K562 (cell line): ENCODE measurements at regions not wholly inside any gene's neighbourhood (a gene's known extent, or its start where the extent isn't known, plus 50 kb on each side); places are given as distances from the start of the nearest gene placed in this dataset.

ENCODE experiments used
- FOXP1 ChIP-seq: sonication (generic); formaldehyde crosslinking; IDR thresholded peaks from 2 replicates; pipeline ENCODE4 v1.8.0; 2022; ENCODE audit warnings: mild to moderate bottlenecking, missing genetic modification reagents
- GATAD2A ChIP-seq: fragments of 450-650 bp; IDR thresholded peaks from 2 replicates; pipeline ENCODE4 v1.6.1; 2017
- KDM2B ChIP-seq: fragments of 250-450 bp; sonication (Bioruptor Pico); IDR thresholded peaks from 2 replicates; pipeline ENCODE4 v1.8.0; 2021; ENCODE audit warnings: mild to moderate bottlenecking, moderate library complexity
- L3MBTL2 ChIP-seq: fragments of 450-650 bp; IDR thresholded peaks from 2 replicates; pipeline ENCODE4 v1.6.1; 2016; ENCODE audit warnings: mild to moderate bottlenecking, moderate library complexity
- MAZ ChIP-seq, 2 experiments: fragments of 450-650 bp in 1 of 2; sonication (generic) in 1 of 2; formaldehyde crosslinking; IDR thresholded peaks in 1 of 2; conservative IDR thresholded peaks in 1 of 2; 2 replicates each; pipeline versions ENCODE4 v1.4.0 to v1.5.0; 2020; ENCODE audit warnings: mild to moderate bottlenecking in 1 of 2, missing genetic modification reagents in 1 of 2
- NCOA4 ChIP-seq: fragments of 450-650 bp; IDR thresholded peaks from 2 replicates; pipeline ENCODE4 v1.6.1; 2018; ENCODE audit warnings: mild to moderate bottlenecking; ENCODE audit not compliant: partially characterized antibody
- NFXL1 ChIP-seq: fragments of 450-650 bp; formaldehyde crosslinking; IDR thresholded peaks from 2 replicates; pipeline ENCODE4 v1.4.0; 2021; ENCODE audit warnings: mild to moderate bottlenecking
- NRF1 ChIP-seq, 2 experiments: fragments of 450-650 bp; IDR thresholded peaks in 1 of 2; conservative IDR thresholded peaks in 1 of 2; 2 replicates each; pipeline ENCODE4 v1.6.1; 2014; ENCODE audit warnings: mild to moderate bottlenecking in 2 of 2
- SMARCB1 ChIP-seq: IDR thresholded peaks from 2 replicates; pipeline ENCODE4 v1.6.1; 2011; ENCODE audit warnings: improper control_type of control experiment, low read depth; ENCODE audit not compliant: insufficient read length
- TF ChIP-seq, protein P1 (sequence below): sonication (generic); formaldehyde crosslinking; IDR thresholded peaks from 2 replicates; pipeline ENCODE4 v1.5.0; 2020; ENCODE audit warnings: missing genetic modification reagents
- TF ChIP-seq, protein P2 (sequence below): fragments of 450-650 bp; formaldehyde crosslinking; IDR thresholded peaks from 2 replicates; pipeline ENCODE4 v1.4.0; 2022; ENCODE audit warnings: missing genetic modification characterization
- TF ChIP-seq, protein P3 (sequence below), 3 experiments: IDR thresholded peaks in 2 of 3; conservative IDR thresholded peaks in 1 of 3; 2 replicates each; pipeline ENCODE4 v1.5.1; 2011 to 2012; ENCODE audit warnings: low read length in 3 of 3, mild to moderate bottlenecking in 3 of 3, control low read depth in 2 of 3, improper control_type of control experiment in 1 of 3, inconsistent platforms in 1 of 3, low read depth in 1 of 3, mixed read lengths in 1 of 3, moderate library complexity in 1 of 3; ENCODE audit not compliant: insufficient read depth in 2 of 3
- TF ChIP-seq, protein P4 (sequence below): sonication (generic); formaldehyde crosslinking; IDR thresholded peaks from 2 replicates; pipeline ENCODE4 v1.9.0; 2022; ENCODE audit warnings: mild to moderate bottlenecking, missing genetic modification reagents

DNA sequence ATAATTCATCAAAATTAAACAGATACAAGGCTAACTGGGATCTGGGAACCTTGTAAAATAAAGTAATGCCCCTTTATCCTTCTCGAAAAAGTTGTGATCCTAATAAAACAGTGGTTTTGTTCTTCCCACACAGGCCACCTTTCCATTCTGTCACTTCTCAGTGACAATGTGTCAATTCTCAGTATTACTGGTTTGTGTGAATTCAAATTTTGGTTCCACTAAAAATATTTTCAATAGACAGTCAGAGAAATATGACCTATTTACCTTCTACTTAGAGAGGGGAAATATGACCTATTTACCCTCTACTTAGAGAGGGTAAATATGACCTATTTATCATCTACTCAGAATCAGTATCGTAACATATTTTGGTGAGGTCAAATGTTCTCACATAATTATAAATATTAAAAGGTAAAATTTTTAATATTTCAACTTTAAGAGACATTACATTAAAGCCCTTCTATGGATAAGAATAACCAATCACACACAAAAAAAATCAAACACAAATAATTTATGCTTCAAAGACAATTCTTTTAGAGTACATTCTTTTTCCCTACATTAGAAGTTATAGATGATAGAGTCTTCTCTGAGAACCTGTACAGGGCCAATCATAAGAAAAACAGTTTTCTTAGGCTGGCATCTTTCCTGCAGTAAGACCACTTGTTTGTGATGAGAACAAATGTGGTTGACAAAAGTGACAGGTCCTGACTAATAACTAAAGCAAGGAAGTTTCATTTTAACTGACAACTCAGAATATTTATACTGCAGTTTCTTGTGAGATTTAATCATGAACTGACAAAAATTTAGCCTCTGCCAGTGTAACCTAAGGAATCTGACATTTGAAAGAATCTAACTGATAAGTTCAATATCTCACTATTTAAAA lies 323.3 kb downstream of the DIPK2A start:
- TF ChIP-seq, protein P1, sequence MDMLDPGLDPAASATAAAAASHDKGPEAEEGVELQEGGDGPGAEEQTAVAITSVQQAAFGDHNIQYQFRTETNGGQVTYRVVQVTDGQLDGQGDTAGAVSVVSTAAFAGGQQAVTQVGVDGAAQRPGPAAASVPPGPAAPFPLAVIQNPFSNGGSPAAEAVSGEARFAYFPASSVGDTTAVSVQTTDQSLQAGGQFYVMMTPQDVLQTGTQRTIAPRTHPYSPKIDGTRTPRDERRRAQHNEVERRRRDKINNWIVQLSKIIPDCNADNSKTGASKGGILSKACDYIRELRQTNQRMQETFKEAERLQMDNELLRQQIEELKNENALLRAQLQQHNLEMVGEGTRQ: no peak
- TF ChIP-seq, protein P2, sequence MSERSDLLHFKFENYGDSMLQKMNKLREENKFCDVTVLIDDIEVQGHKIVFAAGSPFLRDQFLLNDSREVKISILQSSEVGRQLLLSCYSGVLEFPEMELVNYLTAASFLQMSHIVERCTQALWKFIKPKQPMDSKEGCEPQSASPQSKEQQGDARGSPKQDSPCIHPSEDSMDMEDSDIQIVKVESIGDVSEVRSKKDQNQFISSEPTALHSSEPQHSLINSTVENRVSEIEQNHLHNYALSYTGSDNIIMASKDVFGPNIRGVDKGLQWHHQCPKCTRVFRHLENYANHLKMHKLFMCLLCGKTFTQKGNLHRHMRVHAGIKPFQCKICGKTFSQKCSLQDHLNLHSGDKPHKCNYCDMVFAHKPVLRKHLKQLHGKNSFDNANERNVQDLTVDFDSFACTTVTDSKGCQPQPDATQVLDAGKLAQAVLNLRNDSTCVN (CRISPR knock-in tag): no peak
- TF ChIP-seq GATAD2A: no peak
- TF ChIP-seq NCOA4: no peak
- TF ChIP-seq L3MBTL2: no peak
- no peak for TF ChIP-seq SMARCB1
- TF ChIP-seq, protein P3, sequence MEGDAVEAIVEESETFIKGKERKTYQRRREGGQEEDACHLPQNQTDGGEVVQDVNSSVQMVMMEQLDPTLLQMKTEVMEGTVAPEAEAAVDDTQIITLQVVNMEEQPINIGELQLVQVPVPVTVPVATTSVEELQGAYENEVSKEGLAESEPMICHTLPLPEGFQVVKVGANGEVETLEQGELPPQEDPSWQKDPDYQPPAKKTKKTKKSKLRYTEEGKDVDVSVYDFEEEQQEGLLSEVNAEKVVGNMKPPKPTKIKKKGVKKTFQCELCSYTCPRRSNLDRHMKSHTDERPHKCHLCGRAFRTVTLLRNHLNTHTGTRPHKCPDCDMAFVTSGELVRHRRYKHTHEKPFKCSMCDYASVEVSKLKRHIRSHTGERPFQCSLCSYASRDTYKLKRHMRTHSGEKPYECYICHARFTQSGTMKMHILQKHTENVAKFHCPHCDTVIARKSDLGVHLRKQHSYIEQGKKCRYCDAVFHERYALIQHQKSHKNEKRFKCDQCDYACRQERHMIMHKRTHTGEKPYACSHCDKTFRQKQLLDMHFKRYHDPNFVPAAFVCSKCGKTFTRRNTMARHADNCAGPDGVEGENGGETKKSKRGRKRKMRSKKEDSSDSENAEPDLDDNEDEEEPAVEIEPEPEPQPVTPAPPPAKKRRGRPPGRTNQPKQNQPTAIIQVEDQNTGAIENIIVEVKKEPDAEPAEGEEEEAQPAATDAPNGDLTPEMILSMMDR (IDR thresholded peaks at IDR 0.05 in 2 of 3, conservative IDR thresholded peaks at IDR 0.05 in 1 of 3; ENCODE audit: insufficient read depth in 2 of 3, low read depth in 1 of 3, low read length in 3 of 3): no peak
- no peak for TF ChIP-seq NFXL1 (CRISPR knock-in tag)
- TF ChIP-seq NRF1 (conservative IDR thresholded peaks at IDR 0.05 in 1 of 2, IDR thresholded peaks at IDR 0.05 in 1 of 2): no peak
- TF ChIP-seq, protein P4, sequence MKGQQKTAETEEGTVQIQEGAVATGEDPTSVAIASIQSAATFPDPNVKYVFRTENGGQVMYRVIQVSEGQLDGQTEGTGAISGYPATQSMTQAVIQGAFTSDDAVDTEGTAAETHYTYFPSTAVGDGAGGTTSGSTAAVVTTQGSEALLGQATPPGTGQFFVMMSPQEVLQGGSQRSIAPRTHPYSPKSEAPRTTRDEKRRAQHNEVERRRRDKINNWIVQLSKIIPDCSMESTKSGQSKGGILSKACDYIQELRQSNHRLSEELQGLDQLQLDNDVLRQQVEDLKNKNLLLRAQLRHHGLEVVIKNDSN (CRISPR knock-in tag): no peak
- TF ChIP-seq KDM2B (CRISPR knock-in tag): no peak
- TF ChIP-seq MAZ (CRISPR knock-in tag; conservative IDR thresholded peaks at IDR 0.05 in 1 of 2, IDR thresholded peaks at IDR 0.05 in 1 of 2): no peak
- TF ChIP-seq FOXP1 (CRISPR knock-in tag): no peak
